ENCODE measurements at regions not wholly inside any gene's neighbourhood (a gene's known extent, or its start where the extent isn't known, plus 50 kb on each side); places are given as distances from the start of the nearest gene placed in this dataset.

GRCh38 chr3:38967693-38967989, 84.1 kb downstream of the SCN11A start:
- Mint-ChIP-seq H3K4me3 (ENCODE audit: low read depth) (no peak overlapping the region), H3K4me1 (ENCODE audit: low read depth) (no peaks in the 10 kb centered on the region), H3K27ac (no peak overlapping the region), H3K36me3 (ENCODE audit: insufficient read depth) (no peaks in the 10 kb centered on the region), H3K9me3 (ENCODE audit: low read depth) (no peaks in the 10 kb centered on the region), H3K27me3 (peaks cover 6% of the 10 kb centered on the region)
- no peak for DNase-seq (ENCODE audit: low spot score, unreplicated experiment)
- TF ChIP-seq, protein P1, sequence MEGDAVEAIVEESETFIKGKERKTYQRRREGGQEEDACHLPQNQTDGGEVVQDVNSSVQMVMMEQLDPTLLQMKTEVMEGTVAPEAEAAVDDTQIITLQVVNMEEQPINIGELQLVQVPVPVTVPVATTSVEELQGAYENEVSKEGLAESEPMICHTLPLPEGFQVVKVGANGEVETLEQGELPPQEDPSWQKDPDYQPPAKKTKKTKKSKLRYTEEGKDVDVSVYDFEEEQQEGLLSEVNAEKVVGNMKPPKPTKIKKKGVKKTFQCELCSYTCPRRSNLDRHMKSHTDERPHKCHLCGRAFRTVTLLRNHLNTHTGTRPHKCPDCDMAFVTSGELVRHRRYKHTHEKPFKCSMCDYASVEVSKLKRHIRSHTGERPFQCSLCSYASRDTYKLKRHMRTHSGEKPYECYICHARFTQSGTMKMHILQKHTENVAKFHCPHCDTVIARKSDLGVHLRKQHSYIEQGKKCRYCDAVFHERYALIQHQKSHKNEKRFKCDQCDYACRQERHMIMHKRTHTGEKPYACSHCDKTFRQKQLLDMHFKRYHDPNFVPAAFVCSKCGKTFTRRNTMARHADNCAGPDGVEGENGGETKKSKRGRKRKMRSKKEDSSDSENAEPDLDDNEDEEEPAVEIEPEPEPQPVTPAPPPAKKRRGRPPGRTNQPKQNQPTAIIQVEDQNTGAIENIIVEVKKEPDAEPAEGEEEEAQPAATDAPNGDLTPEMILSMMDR (IDR thresholded peaks at IDR 0.05; ENCODE audit: unreplicated experiment), result no peak

- H3K4me3 Mint-ChIP-seq (ENCODE audit: low read depth), result no peak overlapping the region
- H3K36me3 Mint-ChIP-seq (ENCODE audit: insufficient read depth), result no peaks in the 10 kb centered on the region
- H3K9me3 Mint-ChIP-seq (ENCODE audit: low read depth), result no peaks in the 10 kb centered on the region
- DNase-seq (ENCODE audit: low spot score, unreplicated experiment), result no peak
- no peak overlapping the region for H3K27ac Mint-ChIP-seq
- H3K27me3 Mint-ChIP-seq, result peaks cover 6% of the 10 kb centered on the region
- H3K4me1 Mint-ChIP-seq (ENCODE audit: low read depth), result no peaks in the 10 kb centered on the region
- TF ChIP-seq, protein P1 (IDR thresholded peaks at IDR 0.05; ENCODE audit: unreplicated experiment), result no peak
Observed at GRCh38 chr3:38966811-38967692, 84.7 kb downstream of the SCN11A start.

- peaks cover 1% of the 10 kb centered on the region for H3K4me1 Mint-ChIP-seq (ENCODE audit: low read depth)
- TF ChIP-seq, protein P1 (IDR thresholded peaks at IDR 0.05; ENCODE audit: unreplicated experiment), result no peak
- DNase-seq (ENCODE audit: low spot score, unreplicated experiment), result no peak
- no peaks in the 10 kb centered on the region for H3K9me3 Mint-ChIP-seq (ENCODE audit: low read depth)
- H3K27me3 Mint-ChIP-seq, result no peaks in the 10 kb centered on the region
- no peaks in the 10 kb centered on the region for H3K36me3 Mint-ChIP-seq (ENCODE audit: insufficient read depth)
- no peak overlapping the region for H3K27ac Mint-ChIP-seq
- no peak overlapping the region for H3K4me3 Mint-ChIP-seq (ENCODE audit: low read depth)
Observed at GRCh38 chr3:38964646-38965045, 87.1 kb downstream of the SCN11A start.

GRCh38 chr3:38964204-38964603, 87.5 kb downstream of the SCN11A start:
- Mint-ChIP-seq H3K4me3 (ENCODE audit: low read depth) (no peak overlapping the region), H3K9me3 (ENCODE audit: low read depth) (no peaks in the 10 kb centered on the region), H3K4me1 (ENCODE audit: low read depth) (peaks cover 1% of the 10 kb centered on the region), H3K36me3 (ENCODE audit: insufficient read depth) (no peaks in the 10 kb centered on the region), H3K27me3 (no peaks in the 10 kb centered on the region), H3K27ac (no peak overlapping the region)
- TF ChIP-seq, protein P1 (IDR thresholded peaks at IDR 0.05; ENCODE audit: unreplicated experiment), result no peak
- DNase-seq (ENCODE audit: low spot score, unreplicated experiment), result no peak

DNA sequence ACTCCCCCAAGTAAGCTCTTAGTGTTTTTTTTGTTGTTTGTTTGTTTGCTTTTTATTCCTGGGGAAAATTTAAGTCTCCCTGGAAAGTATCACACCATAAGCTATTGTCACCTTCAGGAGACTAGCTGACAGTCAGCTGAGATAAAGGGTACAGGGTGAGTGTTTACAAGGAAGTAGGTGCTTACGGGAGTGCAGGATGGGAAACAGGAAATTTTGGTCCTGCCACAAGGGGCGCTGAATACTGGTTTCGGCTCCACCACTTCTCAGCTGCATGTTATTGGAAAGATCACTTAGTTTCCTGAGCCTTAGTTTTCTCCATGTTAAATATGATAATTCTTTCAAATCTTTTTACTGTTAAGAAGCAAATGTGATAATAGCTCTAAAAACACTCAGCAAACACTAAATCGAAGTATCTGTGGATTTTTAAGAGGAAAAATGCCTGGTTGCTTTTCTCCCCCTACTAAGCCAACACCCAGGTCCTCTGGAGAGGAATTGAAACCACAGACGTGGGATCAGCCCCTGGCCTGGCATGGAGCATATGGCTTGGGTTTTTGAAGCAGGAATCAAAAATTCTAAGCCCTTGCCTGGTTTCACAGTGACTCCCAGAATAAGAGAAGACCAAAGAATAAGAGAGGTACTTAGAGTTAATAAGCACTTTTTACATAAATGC, 90.7 kb downstream of the SCN11A start:
- TF ChIP-seq, protein P1 (IDR thresholded peaks at IDR 0.05; ENCODE audit: unreplicated experiment), result peak; percentile 78
- Mint-ChIP-seq H3K27ac (no peak overlapping the region), H3K9me3 (ENCODE audit: low read depth) (no peaks in the 10 kb centered on the region), H3K4me1 (ENCODE audit: low read depth) (peaks cover 1% of the 10 kb centered on the region), H3K36me3 (ENCODE audit: insufficient read depth) (no peaks in the 10 kb centered on the region), H3K27me3 (no peaks in the 10 kb centered on the region), H3K4me3 (ENCODE audit: low read depth) (no peak overlapping the region)
- DNase-seq (ENCODE audit: low spot score, unreplicated experiment), result peak; percentile 21
